ENCODE measurements at regions not wholly inside any gene's neighbourhood (a gene's known extent, or its start where the extent isn't known, plus 50 kb on each side); places are given as distances from the start of the nearest gene placed in this dataset.

DNA sequence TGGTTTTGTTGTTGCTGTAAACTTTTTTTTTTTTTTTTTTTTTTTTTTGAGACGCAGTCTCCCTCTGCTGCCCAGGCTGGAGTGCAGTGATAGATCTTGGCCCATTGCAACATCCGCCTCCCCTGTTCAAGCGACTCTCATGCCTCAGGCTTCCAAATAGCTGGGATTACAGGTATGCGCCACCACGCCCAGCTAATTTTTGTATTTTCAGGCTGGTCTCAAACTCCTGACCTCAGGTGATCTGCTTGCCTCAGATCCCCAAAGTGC lies 78.9 kb upstream of the SLC45A1 start:
- H3K4me1 Mint-ChIP-seq (ENCODE audit: low read depth, unreplicated experiment): peaks cover 16% of the 10 kb centered on the region
- H3K9me3 Mint-ChIP-seq (ENCODE audit: low read depth, unreplicated experiment): no peaks in the 10 kb centered on the region
- TF ChIP-seq, protein P1, sequence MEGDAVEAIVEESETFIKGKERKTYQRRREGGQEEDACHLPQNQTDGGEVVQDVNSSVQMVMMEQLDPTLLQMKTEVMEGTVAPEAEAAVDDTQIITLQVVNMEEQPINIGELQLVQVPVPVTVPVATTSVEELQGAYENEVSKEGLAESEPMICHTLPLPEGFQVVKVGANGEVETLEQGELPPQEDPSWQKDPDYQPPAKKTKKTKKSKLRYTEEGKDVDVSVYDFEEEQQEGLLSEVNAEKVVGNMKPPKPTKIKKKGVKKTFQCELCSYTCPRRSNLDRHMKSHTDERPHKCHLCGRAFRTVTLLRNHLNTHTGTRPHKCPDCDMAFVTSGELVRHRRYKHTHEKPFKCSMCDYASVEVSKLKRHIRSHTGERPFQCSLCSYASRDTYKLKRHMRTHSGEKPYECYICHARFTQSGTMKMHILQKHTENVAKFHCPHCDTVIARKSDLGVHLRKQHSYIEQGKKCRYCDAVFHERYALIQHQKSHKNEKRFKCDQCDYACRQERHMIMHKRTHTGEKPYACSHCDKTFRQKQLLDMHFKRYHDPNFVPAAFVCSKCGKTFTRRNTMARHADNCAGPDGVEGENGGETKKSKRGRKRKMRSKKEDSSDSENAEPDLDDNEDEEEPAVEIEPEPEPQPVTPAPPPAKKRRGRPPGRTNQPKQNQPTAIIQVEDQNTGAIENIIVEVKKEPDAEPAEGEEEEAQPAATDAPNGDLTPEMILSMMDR (IDR thresholded peaks at IDR 0.05; ENCODE audit: unreplicated experiment): no peak
- H3K27ac Mint-ChIP-seq (ENCODE audit: unreplicated experiment): peak overlapping the region; percentile 11
- intact Hi-C loops (cut with micrococcal nuclease; ENCODE audit: unreplicated experiment): no loop called here
- peak; percentile 39 for DNase-seq
- CTCF ChIA-PET: interaction anchor here (0.6 to 1.2 kb wide), 9 partner anchors 16 to 230 kb away, joined by 3 to 13 read pairs (median 5); no protein-coding TSS in a partner anchor
- no peaks in the 10 kb centered on the region for H3K27me3 Mint-ChIP-seq (ENCODE audit: unreplicated experiment)
- no peak overlapping the region for H3K4me3 Mint-ChIP-seq (ENCODE audit: low read depth, unreplicated experiment)
- no TSS peak for BruUV-seq (replicated peaks)
- no peaks in the 10 kb centered on the region for H3K36me3 Mint-ChIP-seq (ENCODE audit: insufficient read depth, unreplicated experiment)

DNA sequence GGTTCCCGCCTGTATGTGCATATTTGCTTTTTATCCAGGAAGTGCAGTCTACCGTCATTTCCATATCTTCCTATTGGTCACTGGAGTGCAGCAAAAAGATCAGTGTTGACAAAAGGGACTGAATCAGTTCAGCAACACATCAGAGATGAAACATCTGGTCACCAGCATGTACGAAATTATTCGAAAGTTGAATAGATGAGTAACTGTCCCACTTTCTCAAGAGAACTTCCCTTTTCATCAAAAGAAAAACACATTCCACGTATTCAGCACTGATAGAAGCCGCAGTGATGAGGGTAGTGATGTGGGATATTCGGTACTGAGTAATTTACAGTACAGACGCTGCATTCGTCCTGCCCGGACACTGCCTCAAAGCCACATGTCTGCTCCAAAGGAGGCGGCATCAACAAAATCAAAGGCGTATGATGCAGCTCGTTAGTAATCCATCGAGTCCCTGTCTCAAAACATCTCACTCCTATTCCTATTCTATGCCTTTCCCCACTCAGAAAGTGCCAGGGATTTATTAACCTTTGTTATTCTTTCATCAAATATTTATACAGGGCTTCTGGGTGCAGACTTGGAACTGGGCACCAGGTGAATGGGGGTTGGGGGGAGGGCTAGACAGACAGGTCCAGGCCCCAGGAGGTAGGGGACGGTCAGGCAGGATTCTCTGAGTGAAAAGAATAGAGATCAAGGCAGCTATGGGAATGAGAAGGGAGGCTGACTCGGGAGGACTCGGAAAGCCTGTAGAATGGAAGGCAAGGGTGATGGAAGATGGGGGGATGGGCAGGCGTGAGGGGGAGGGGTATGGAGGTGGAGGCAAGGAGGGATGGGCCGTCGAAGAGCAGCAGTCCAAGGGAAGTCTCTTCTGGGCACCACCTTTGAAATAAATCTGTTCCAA lies 79.5 kb upstream of the SLC45A1 start:
- BruUV-seq (replicated peaks): no TSS peak
- H3K27me3 Mint-ChIP-seq (ENCODE audit: unreplicated experiment): no peaks in the 10 kb centered on the region
- peaks cover 16% of the 10 kb centered on the region for H3K4me1 Mint-ChIP-seq (ENCODE audit: low read depth, unreplicated experiment)

DNA sequence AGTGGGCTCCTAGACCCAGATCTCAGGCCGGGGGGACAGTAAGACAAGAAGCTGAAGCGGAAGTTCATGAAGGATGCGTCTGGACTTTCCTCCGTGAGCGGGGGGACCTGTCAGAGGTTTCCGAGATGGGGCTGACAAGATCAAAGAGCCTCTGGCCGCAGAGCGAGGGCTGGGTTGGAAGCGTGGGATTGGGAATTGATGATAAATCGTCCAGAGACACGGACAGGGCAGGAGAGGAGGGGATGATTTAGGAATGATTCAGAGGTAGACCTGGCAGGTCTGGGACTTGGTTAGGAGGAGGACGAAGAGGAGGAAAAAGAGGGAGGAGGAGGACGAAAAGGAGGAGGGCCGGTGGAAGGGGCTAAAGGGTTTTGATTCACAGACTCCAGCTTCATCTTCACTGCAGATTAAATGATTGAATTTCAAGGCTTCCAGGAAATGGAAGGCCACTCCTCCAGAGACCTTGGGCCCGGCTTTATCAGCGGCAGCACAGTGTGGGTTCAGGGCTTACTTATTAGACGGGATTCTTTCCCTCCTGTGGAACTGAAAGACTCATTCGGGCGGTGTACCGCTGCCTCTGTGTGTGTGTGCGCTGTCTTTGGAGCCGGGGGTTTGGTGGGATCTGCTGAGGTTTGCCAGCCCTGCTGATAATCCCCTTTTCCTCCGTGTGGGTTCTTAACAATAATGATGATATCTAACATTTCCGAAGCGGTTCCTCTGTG lies 85.7 kb upstream of the SLC45A1 start:
- DNase-seq: no peak
- no TSS peak for BruUV-seq (replicated peaks)
- Mint-ChIP-seq H3K4me1 (ENCODE audit: low read depth, unreplicated experiment) (peaks cover 3% of the 10 kb centered on the region), H3K27ac (ENCODE audit: unreplicated experiment) (no peak overlapping the region), H3K4me3 (ENCODE audit: low read depth, unreplicated experiment) (no peak overlapping the region), H3K9me3 (ENCODE audit: low read depth, unreplicated experiment) (peaks cover 2% of the 10 kb centered on the region), H3K36me3 (ENCODE audit: insufficient read depth, unreplicated experiment) (no peaks in the 10 kb centered on the region), H3K27me3 (ENCODE audit: unreplicated experiment) (no peaks in the 10 kb centered on the region)
- TF ChIP-seq, protein P1 (IDR thresholded peaks at IDR 0.05; ENCODE audit: unreplicated experiment): no peak
- intact Hi-C loops (cut with micrococcal nuclease; ENCODE audit: unreplicated experiment): no loop called here
- CTCF ChIA-PET: no interaction called here

More for the DNA sequence above, 79.5 kb upstream of the SLC45A1 start:
- no peaks in the 10 kb centered on the region for H3K36me3 Mint-ChIP-seq (ENCODE audit: insufficient read depth, unreplicated experiment)
- H3K27ac Mint-ChIP-seq (ENCODE audit: unreplicated experiment): peak overlapping the region; percentile 11
- CTCF ChIA-PET: interaction anchor here (0.7 to 1.2 kb wide), 9 partner anchors 17 to 229 kb away, joined by 3 to 13 read pairs (median 5); no protein-coding TSS in a partner anchor
- no peak for DNase-seq
- intact Hi-C loops (cut with micrococcal nuclease; ENCODE audit: unreplicated experiment): no loop called here
- no peak overlapping the region for H3K4me3 Mint-ChIP-seq (ENCODE audit: low read depth, unreplicated experiment)
- TF ChIP-seq, protein P1 (IDR thresholded peaks at IDR 0.05; ENCODE audit: unreplicated experiment): no peak
- H3K9me3 Mint-ChIP-seq (ENCODE audit: low read depth, unreplicated experiment): no peaks in the 10 kb centered on the region

DNA sequence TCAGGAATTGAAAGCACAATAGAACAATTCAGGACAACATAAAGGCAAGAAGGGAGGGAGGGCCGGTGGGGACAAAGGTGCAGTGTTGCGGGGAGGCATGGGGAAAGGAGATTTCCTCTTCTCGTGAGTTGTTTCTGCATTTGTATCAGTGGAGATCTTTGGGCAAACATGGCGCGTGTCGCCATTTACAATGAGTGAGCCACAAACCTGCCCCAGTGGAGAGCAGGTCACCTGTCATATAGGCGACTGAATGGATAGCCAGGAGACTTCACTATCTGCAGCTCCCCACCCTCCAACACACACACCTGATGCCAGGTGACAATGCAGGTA lies 87.7 kb upstream of the SLC45A1 start:
- H3K36me3 Mint-ChIP-seq (ENCODE audit: insufficient read depth, unreplicated experiment): no peaks in the 10 kb centered on the region
- H3K4me3 Mint-ChIP-seq (ENCODE audit: low read depth, unreplicated experiment): no peak overlapping the region
- TF ChIP-seq, protein P1 (IDR thresholded peaks at IDR 0.05; ENCODE audit: unreplicated experiment): no peak
- no TSS peak for BruUV-seq (replicated peaks)
- peaks cover 6% of the 10 kb centered on the region for H3K9me3 Mint-ChIP-seq (ENCODE audit: low read depth, unreplicated experiment)
- intact Hi-C loops (cut with micrococcal nuclease; ENCODE audit: unreplicated experiment): no loop called here
- CTCF ChIA-PET: interaction anchor here (0.7 kb wide), 1 partner anchor 255 kb away, joined by 3 read pairs; no protein-coding TSS in a partner anchor
- H3K27ac Mint-ChIP-seq (ENCODE audit: unreplicated experiment): no peak overlapping the region
- H3K27me3 Mint-ChIP-seq (ENCODE audit: unreplicated experiment): no peaks in the 10 kb centered on the region
- peaks cover 8% of the 10 kb centered on the region for H3K4me1 Mint-ChIP-seq (ENCODE audit: low read depth, unreplicated experiment)
- DNase-seq: no peak

Data from Calu3 (cell line).